Erythroblast (primary cell): ENCODE measurements at regions not wholly inside any gene's neighbourhood (a gene's known extent, or its start where the extent isn't known, plus 50 kb on each side); places are given as distances from the start of the nearest gene placed in this dataset.

Experiments
- GATA1 ChIP-seq: IDR thresholded peaks from 2 replicates; pipeline ENCODE4 v1.6.1; 2011; ENCODE audit warnings: low read depth, mild to moderate bottlenecking, control low read depth, low read length, moderate library complexity
- POLR2A ChIP-seq: IDR thresholded peaks from 2 replicates; pipeline ENCODE4 v1.6.1; 2011; ENCODE audit warnings: mild to moderate bottlenecking, low read length

DNA sequence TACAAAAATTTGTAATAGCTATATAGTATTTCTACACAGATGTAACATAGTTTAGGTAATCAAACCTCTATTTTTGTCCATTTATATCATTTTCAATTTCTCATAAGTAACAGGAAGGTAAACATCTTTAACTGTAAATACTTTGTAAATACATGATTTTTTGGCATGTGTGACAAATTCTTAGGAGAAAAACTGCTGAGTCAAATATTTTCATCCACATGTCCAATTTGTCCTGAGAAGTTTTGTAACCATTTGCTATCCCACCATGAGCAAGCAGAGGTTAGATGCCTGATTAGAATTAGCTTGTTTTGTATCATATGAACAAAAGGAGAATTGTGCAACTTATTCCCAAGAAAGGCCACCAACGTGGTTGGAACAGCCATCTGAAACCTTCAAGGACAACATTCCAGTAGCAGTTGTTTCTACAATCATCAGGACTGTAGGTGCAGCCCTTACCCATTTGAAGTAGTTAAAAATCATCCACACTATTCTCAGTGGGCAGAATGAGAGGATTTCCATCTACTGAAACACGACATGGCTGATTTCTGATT is 139.6 kb upstream of the MPPED2 start:
- no peak for TF ChIP-seq POLR2A
- TF ChIP-seq GATA1: no peak
